Retina (tissue), 1 donor: ENCODE measurements at regions not wholly inside any gene's neighbourhood (a gene's known extent, or its start where the extent isn't known, plus 50 kb on each side); places are given as distances from the start of the nearest gene placed in this dataset.
"Not testable (repeated sequence)": the region's sequence is repeated elsewhere in the genome, so short reads cannot be mapped to it uniquely, and the experiment has no call there.

Experiments used
- DNase-seq: peaks from one replicate; pipeline ENCODE4 v3.0.0-alpha.2; 2016

DNA sequence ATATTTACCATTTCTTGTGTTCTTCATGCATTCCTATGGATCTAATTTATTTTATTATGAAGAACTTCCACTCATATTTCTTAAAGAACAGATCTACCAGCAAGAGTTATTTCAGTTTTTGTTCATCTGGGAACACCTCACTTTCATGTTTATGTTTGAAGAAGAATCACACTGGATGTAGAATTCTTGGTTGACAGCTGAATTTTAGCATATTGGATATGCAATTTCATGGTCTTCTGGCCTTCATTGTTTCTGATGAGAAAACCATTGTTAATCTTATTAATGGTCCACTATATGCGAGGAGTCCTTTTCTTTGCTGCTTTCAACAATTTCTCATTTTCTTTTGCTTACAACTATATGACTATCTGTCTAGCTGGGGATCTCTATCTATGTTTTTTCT, 189.2 kb downstream of the UXS1 start:
- no peak for DNase-seq

DNA sequence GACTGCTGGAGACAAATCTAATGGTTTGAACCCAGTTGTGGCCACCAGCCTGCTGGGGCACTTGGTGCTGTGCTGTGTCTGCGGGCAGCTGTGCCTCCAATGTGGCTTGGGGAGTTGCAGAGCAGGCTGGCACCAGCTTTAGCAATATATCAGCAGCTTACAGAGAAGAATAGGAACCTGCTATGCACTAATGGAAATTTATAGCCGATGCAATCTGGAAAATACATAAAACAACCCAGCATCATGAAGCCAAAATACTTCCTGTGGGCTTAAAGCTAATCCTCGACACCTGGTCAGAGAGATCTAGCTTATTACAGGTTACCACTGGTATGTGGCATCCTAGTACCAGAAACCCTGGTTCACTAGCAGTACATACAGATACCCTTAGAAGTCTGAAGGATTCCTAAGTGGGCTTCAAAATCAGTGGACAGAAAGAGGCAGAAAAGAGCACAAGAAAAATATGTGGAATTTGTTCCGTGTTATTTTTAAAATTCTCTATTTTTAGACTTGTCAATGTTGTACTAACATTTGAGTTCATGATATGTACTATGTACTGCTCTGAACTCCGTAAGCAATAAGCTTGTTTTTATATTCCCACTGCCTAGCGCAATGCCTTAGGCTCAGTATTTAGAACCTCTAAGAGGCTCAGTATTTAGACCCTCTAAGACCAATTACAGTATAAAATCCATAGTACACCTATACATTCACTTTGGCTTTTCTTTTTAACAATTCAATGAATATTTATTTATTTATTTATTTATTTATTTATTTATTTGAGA, 194.7 kb downstream of the UXS1 start:
- DNase-seq: no peak

DNA sequence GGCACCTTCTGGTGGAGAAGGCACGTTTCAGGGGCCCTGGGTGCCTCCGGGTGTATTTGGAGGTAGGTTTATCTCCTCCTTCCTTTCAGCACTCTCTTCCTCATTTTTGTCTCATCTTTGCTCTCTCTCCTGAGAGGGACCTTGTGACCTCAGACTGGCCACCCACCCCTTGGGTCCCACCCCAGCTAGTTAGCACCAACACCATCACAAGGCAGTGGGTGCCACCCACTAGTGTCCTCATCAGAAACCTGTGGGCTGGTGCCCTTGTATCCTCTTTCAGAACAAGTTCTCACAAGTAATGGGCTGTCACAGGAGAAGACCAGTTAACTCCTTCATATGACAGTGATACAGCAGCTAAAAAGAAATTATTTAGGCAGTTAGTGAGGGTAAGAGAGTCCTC, 196.4 kb downstream of the UXS1 start:
- DNase-seq: no peak

DNA sequence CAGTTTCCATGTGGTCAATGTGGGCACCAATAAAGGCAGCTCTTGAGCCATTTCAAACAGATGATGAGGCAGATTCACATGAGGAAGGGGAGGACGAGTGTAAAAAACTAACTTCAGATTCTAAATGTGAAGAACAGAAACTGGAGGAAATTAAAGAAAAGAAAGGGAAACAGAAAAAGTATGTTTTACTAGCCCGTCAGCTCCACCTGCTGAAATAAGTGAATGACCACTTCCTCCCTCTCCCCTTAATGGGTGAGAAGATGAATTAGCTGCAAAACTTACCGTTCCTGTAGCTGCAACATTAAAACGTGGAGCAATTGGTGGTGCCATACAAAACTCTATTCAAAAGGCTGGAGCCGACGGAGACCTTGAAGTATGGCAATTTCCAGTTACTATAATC, 203.5 kb downstream of the UXS1 start:
- no peak for DNase-seq

DNA sequence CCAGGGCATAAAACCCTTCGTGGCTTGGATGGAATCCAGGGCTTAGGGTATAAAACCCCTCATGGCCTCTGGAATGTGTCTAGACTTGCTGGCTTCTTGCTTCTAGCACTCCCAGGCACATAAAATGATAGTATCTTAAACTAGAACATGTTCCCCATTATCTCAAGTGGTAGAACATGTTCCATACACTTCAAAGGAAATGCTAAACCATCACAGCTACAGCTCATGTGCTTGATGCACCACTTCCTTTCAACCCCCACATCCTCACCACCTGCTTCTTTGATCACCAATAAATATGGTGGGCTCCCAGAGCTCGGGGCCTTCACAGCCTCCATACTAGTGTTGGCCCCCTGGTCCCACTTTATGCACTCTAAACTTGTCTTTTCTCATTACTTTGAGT, 204.3 kb downstream of the UXS1 start:
- not testable (repeated sequence) for DNase-seq

DNA sequence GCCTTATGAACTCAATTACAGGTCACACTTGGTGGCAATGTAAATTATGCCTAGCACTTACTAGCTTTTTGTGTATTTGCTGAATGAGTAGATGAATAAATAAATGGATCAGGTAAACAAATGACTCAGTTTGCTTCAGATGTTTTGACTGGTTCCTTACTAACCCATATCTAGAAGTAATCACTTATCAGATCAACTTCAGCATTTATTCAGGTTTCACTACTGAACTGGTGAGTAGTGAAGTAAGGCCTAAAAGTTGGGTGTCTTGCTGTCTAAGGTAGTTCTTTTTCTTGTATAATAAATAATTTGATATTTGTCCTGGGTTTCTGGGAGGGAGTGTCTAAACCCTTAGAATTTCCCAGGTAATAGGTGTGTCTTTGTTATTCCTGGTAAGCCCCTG, 205.0 kb downstream of the UXS1 start:
- no peak for DNase-seq

DNA sequence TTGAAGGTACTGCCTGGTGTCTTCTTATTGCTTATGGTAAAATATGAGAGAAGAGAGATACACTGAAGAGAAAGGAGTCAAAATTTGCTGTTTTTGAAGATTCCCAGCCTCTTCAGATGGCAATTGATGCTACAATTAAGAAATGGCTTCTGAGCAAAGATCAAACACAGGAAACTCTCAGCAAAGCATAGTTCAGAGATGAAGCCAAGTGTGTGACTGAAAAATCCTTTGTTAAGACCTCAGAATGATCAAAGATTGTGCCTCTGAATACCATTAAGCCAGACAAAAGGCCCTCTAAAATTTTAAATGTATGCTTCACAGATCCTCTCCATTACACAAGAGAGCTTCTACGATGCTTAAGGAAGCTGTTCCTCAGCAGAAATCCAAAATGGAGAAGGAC, 216.3 kb downstream of the UXS1 start:
- no peak for DNase-seq

DNA sequence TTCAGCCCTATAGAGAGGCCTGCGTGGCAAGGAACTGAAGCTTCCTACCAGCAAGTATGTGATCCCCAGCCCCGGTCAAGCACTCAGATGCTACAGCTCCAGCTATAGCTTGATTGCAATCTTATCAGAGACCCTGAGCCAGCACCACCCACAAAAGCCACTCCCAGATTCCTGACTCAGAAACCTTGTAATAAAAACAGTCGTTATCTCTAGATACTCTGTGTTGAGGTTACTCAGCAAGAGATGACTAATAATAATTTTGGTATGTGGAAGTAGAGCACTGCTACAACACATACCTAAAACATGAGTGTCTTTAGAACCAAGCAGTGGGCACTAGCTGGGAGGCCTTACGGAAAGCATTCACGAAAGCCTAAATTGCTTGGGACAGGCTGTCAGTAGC, 216.9 kb downstream of the UXS1 start:
- no peak for DNase-seq

DNA sequence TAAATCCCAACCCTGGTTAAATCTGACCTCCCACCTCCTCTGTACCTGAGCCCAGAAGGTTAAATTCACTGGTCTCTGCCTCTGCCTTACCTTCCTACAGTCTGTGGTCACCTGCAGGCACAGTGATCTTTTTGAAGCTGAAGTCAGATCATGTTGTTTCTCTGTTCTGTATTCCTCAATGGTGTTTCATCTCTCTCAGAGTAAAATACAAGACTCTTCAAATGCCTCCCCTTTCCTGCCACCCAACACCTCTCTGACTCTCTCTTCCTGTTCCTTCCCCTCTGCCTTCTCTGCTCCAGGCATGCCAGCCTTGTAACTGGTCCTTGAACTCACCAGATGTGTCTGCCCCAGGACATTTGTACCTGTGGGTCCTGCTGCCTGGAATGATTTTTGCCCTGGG, 219.3 kb downstream of the UXS1 start:
- no peak for DNase-seq

DNA sequence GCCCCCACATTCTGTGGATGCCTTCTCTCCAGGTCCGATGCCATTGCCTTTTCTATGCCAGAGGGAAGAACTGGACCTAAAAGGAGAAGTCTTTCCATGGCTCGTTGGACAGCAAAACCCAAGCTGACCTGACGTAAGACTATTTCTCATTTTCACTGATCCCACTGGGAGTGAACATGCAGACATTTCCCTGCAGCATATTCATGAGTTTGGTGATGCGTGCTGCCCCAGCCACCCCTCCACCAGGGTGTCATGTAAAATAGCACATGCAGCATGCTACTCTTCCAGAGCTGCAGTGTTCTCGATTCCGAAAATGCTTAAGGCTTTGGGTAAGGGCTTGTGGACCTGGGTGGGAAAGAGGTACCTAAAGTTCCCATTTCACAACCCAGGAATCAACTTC, 221.2 kb downstream of the UXS1 start:
- no peak for DNase-seq

DNA sequence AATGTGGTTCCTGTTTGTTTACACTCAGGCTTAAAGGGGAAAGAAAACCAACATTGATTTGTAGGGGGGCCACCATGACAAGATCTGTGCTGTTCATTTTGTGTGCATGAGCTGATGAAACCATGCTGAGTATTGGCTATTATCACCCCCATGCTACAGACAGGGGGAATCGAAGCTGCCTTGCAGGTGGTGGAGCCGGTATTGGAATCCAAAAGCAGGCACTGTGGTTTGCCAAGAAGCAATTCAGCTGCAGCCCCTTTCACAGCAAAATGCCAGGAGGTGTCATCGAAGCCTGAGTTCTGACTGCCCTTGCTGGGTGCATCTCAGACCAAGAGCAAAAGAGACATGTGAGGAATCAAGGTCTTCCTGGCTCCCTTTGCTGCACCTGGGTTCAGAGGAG, 221.9 kb downstream of the UXS1 start:
- no peak for DNase-seq

DNA sequence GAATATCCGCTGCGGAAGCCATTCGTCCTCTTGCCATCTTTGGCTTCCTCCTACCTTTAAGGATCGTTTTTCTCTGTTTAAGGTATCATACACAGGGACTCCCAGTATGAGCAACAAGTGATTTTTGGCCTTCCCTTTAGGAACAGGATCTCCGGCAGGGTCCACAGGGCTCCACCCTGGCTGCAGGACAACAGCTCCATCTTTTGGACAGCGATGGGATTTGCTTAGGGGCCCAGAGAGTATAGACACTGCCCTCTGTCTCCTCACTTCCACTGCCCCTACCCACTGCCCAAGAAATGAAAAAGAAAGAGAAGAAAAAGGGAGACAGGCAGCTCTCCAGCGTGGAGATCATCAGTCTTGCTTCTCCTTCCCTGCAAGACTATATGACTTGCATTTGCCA, 224.5 kb downstream of the UXS1 start:
- DNase-seq: no peak

DNA sequence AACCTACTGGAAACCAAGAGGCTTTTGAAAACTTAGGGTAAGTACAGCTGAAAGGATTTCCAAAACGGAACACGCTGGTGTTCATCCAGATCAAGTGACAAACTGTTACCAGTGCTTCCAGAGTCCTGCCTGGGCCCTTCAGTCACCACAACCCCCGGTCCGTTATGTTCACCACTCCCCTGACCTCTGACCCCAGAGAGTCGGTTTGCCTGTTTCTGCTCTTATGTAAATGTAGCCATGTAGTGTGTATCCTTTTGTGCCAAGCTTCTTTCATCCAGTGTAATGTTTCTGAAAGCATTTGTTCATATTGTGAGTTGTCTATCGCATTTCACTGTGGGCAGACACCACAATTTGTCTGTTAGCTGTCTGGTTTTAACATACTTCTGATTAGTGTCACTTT, 217.5 kb downstream of the NCK2 start:
- DNase-seq: no peak

DNA sequence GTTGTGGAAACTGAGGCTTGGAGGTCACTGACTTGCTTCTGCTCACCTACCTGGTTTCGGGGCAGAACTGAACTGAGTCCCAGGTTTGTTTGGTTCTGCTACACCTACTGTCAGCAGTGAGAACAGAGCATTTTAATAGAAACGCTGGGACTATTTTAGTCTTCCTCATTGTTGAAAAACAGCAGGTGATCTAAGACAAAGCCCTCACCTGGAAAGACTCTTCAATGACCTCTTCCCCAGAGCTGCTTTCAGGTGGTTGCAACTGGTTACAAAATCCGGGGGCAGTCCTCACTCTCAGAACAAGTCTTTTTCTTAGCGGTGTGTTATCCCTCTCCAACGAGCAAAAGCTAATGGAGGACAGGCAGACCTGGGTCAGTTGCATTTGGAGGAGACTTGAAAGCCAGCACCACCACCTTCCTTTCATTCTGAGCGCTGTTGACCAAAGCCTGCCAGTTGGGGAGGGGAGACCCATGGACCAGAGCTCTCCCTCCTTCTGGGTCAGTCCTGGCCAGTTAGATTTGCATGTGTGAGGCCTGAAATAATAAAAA, 217.0 kb downstream of the NCK2 start:
- no peak for DNase-seq

DNA sequence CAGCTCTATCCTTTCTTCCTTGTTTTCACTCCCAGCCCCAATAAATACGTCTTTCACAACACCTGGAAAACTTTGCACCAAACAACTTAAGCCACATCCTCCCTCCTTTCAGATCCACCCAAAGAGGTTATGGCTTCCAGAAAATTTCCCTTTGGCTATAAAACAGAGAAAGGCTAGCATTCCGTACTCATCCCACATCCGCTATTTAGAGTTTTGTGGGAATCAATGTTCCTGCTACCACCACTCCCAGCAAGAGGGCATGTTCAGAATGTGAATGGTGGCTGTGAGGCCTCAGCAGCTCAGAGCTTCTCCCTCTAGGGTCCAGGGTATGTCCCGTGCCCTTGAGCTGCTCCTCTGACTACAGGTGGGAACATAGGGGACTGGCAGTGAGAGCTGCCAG, 214.6 kb downstream of the NCK2 start:
- DNase-seq: no peak

DNA sequence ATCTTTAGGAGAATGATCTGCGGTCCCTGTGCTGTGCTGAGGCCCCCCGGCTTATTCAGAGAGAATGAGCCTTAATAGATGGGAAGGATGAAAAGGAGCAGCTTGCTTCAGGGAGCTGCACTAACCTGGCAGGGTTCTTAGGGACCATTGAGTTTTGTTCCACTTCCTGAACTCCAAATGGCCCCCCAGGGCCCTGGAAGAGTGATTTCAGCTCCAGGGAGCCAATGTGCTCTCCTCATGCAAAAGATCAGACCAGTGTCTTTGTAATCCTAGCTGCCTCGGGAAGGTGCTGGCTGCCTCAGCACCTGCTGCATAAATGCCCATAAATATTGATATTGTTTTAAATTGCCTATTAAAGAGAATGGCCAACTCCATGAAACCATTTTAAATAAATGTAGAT, 210.2 kb downstream of the NCK2 start:
- DNase-seq: peak; percentile 30

DNA sequence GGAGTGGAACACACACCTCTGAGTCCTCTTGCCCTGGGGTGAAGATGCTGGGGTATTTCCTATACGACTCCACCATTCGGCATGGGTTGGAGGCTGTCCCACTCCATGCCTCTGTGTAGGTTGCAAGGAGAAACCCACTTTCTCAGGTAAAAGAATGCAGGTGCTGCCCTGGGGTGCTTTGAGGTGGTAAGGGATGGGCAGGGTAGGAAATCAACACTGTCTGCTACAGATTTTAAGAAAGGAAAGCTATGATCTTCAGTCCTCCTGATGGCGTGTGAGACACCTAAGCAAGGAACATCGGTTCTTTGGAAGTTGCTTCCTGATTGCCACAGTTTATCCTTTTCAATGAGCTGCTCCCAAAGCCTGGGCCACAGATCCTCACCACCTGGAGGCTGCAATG, 209.2 kb downstream of the NCK2 start:
- no peak for DNase-seq

DNA sequence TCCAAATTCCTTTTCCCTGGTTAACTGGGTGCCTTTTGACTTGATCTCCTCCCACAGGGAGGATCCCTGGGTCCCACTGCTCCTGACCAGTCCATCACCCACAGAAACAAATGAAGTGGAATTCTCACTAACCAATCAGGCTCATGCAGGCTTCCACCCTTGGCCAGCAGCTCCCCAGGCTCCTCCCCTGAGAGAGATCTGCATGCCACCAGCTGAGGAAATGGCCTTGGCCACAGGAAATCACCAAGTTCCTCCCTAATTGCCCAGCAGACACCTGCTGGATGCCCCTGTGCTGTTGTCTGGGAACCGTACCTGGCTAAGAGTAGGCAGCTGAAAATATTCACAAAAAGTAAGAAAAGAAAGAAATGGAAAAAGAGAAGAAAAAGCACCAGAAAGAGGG, 207.4 kb downstream of the NCK2 start:
- no peak for DNase-seq

DNA sequence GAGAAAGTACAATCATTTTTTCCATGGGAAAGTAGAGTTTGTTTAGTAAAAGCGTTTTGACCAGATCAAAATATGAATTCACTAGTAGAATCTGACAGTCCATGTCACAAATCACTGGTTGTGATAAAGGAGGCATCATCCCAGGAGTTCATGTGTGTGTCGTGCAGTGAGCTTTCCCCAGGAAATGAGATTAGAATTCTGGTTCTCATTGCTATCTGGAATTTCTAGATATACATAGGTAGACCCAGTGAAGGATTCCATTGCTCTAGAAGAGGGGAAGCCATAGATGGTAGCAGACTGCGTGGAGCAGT, 206.6 kb downstream of the NCK2 start:
- DNase-seq: no peak

DNA sequence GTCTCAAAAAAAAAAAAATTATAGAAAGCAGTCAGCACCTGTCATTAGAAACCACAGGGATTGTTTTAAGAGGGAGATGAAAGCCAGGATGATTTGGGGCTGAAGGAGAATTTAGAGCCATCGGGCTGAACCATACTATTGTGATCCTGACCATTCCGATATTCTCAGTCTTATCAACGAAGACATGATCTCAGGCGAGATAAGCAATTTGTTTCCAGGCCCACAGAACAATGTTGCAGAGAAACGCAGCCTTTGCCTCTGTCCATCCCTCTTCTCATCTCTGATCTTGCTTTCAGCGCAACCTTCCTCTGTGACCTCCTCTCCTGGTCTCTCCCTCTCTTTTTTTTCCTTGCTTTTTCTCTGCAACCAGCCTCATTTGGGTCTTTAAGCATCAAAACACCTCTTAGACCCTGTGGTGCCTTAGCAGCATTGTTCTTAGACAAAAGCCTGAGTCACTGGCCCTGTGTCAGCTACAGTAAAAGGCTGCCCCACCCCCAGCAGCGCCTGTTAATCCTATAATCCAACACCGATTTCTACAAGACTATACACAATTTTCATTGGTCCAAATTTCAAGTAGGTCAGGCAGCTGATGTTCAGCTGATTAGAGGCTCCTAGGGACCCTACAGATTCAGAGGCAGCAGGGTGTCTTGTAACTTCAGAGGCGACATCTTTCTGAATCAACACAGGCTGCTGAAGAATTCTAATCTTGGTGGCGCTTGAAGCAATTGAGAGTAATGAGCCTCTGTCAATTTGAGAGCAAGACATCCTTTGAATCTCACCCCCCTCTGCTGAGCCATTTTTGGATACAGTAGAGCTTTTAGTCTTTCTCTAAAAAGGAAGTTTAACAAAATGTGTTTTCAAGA, 206.0 kb downstream of the NCK2 start:
- peak; percentile 79 for DNase-seq

DNA sequence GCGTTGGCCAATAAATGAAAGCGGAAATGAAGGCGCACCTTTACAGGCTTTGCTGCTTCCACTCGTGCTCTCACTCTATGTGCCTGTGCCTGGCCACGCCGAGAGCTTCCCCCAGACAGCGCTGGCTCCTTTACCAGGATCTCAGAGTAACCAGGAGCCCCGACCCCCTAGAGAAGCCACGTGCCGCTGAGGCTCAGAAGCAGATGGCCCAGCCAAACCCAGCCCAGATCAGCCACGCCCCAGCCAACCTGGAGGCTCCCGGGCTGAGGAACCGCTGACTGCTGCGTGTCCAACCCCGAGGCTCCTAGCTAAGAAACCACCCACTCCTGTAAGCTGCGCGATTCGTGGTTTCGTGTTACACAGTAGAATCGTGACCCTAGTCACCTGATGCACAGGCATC, 199.3 kb downstream of the NCK2 start:
- no peak for DNase-seq
